Upper lobe of right lung (tissue), 1 donor: ENCODE measurements at regions not wholly inside any gene's neighbourhood (a gene's known extent, or its start where the extent isn't known, plus 50 kb on each side); places are given as distances from the start of the nearest gene placed in this dataset.

Source experiments
- ATAC-seq: fragments of 200-7000 bp; cut with Tn5 transposase; one replicate; pipeline ENCODE4 v1.9.1; 2020; ENCODE audit warnings: mild to moderate bottlenecking, moderate library complexity
- DNase-seq: peaks from one replicate; pipeline ENCODE4 v3.0.0-alpha.2; 2020
- H3K27ac ChIP-seq: fragments of 200-600 bp; one replicate; pipeline ENCODE4 v1.8.0; 2022
- H3K27me3 ChIP-seq: fragments of 200-600 bp; one replicate; pipeline ENCODE4 v1.8.0; 2022; ENCODE audit warnings: mild to moderate bottlenecking
- H3K36me3 ChIP-seq: fragments of 200-600 bp; one replicate; pipeline ENCODE4 v1.8.0; 2022
- H3K4me1 ChIP-seq: fragments of 200-600 bp; one replicate; pipeline ENCODE4 v1.8.0; 2022
- H3K4me3 ChIP-seq: fragments of 200-600 bp; one replicate; pipeline ENCODE4 v1.8.0; 2022; ENCODE audit warnings: mild to moderate bottlenecking
- H3K9me3 ChIP-seq: fragments of 200-600 bp; one replicate; pipeline ENCODE4 v1.8.0; 2022
- CTCF ChIP-seq: fragments of 200-600 bp; IDR thresholded peaks from one replicate; pipeline ENCODE4 v1.8.0; 2022; ENCODE audit warnings: antibody characterized with exemption
- intact Hi-C: fragments of 100-400 bp; cut with DNase I; formaldehyde crosslinking; loops from one replicate; pipeline ENCODE4 v1.11.0; 2022
- donor health status: DM: no; HTN: yes; CAD: no; lungs with severe emphysema.

GRCh38 chr7:124566583-124566982 is 199.0 kb downstream of the GPR37 start:
- Histone ChIP-seq H3K4me1 (no peaks in the 10 kb centered on the region), H3K27me3 (no peaks in the 10 kb centered on the region), H3K9me3 (no peaks in the 10 kb centered on the region), H3K27ac (no peak overlapping the region), H3K36me3 (no peaks in the 10 kb centered on the region), H3K4me3 (no peak overlapping the region)
- DNase-seq (no peak), ATAC-seq (no peak)
- TF ChIP-seq CTCF = no peak
- intact Hi-C loops = no loop called here

GRCh38 chr7:124557587-124557986 is 208.0 kb downstream of the GPR37 start:
- Histone ChIP-seq H3K27me3 (no peaks in the 10 kb centered on the region), H3K4me1 (no peaks in the 10 kb centered on the region), H3K36me3 (no peaks in the 10 kb centered on the region), H3K4me3 (no peak overlapping the region), H3K27ac (no peak overlapping the region), H3K9me3 (no peaks in the 10 kb centered on the region)
- TF ChIP-seq CTCF = no peak
- intact Hi-C loops = no loop called here
- ATAC-seq (no peak), DNase-seq (no peak)

- Histone ChIP-seq H3K4me1 (no peaks in the 10 kb centered on the region), H3K27me3 (no peaks in the 10 kb centered on the region), H3K9me3 (no peaks in the 10 kb centered on the region), H3K36me3 (no peaks in the 10 kb centered on the region), H3K4me3 (no peak overlapping the region), H3K27ac (no peak overlapping the region)
- intact Hi-C loops = no loop called here
- DNase-seq = no peak
- no peak for TF ChIP-seq CTCF
- ATAC-seq = no peak
These were observed 208.5 kb downstream of the GPR37 start for GRCh38 chr7:124557101-124557500.

- Histone ChIP-seq H3K4me3 (no peak overlapping the region), H3K27me3 (no peaks in the 10 kb centered on the region), H3K4me1 (no peaks in the 10 kb centered on the region), H3K36me3 (no peaks in the 10 kb centered on the region), H3K9me3 (no peaks in the 10 kb centered on the region), H3K27ac (no peak overlapping the region)
- no peak for DNase-seq
- intact Hi-C loops = no loop called here
- no peak for TF ChIP-seq CTCF
- no peak for ATAC-seq
These were observed 212.1 kb downstream of the GPR37 start for GRCh38 chr7:124553502-124553901.

GRCh38 chr7:124552217-124552616 is 213.4 kb downstream of the GPR37 start:
- intact Hi-C loops = no loop called here

More at GRCh38 chr7:124552217-124552616, 213.4 kb downstream of the GPR37 start:
- no peaks in the 10 kb centered on the region for H3K36me3 ChIP-seq
- H3K4me3 ChIP-seq = no peak overlapping the region
- DNase-seq = no peak
- no peaks in the 10 kb centered on the region for H3K27me3 ChIP-seq
- H3K9me3 ChIP-seq = no peaks in the 10 kb centered on the region
- no peak overlapping the region for H3K27ac ChIP-seq
- TF ChIP-seq CTCF = no peak
- H3K4me1 ChIP-seq = no peaks in the 10 kb centered on the region
- ATAC-seq = no peak
